WTC11 (cell line): ENCODE measurements at regions not wholly inside any gene's neighbourhood (a gene's known extent, or its start where the extent isn't known, plus 50 kb on each side); places are given as distances from the start of the nearest gene placed in this dataset.

Experiments
- ATAC-seq: fragments of 200-7000 bp; cut with Tn5 transposase; 2 replicates; pipeline ENCODE4 v1.10.0; 2021; ENCODE audit warnings: mild to moderate bottlenecking, moderate library complexity
- CTCF ChIA-PET: fragments of 300-600 bp; sonication (Branson Sonifier 250); formaldehyde crosslinking; loops from one replicate; lab custom pipeline; 2021; ENCODE audit warnings: antibody characterized with exemption; lab: Charles Lee
- POLR2A ChIA-PET: fragments of 350-600 bp; sonication (Branson Sonifier 250); formaldehyde crosslinking; loops from one replicate; lab custom pipeline; 2021; ENCODE audit warnings: antibody characterized with exemption; lab: Charles Lee
- DNase-seq: peaks from one replicate; pipeline ENCODE4 v3.0.0; 2021; ENCODE audit warnings: low spot score
- H3K27ac Mint-ChIP-seq: 2 replicates; pipeline ENCODE4 v1.8.0; 2021; ENCODE audit warnings: mixed read lengths
- H3K27me3 Mint-ChIP-seq: 2 replicates; pipeline ENCODE4 v1.8.0; 2021; ENCODE audit warnings: low read depth, mild to moderate bottlenecking, moderate library complexity, mixed read lengths
- H3K36me3 Mint-ChIP-seq: 2 replicates; pipeline ENCODE4 v1.8.0; 2021; ENCODE audit warnings: mixed read lengths
- H3K4me1 Mint-ChIP-seq: 2 replicates; pipeline ENCODE4 v1.8.0; 2022; ENCODE audit warnings: mixed read lengths
- H3K4me3 Mint-ChIP-seq: 2 replicates; pipeline ENCODE4 v1.8.0; 2021; ENCODE audit warnings: mild to moderate bottlenecking, moderate library complexity, mixed read lengths
- H3K9me3 Mint-ChIP-seq: 2 replicates; pipeline ENCODE4 v1.8.0; 2021; ENCODE audit warnings: mixed read lengths
- CREB1 ChIP-seq: sonication (generic); formaldehyde crosslinking; IDR thresholded peaks from 2 replicates; pipeline ENCODE4 v1.8.0; 2023; ENCODE audit warnings: mild to moderate bottlenecking, missing genetic modification reagents
- JUN ChIP-seq: sonication (generic); formaldehyde crosslinking; IDR thresholded peaks from 2 replicates; pipeline ENCODE4 v1.8.0; 2023; ENCODE audit warnings: mild to moderate bottlenecking, missing genetic modification reagents
- MXD4 ChIP-seq: fragments of 250-450 bp; sonication (Bioruptor Pico); IDR thresholded peaks from 2 replicates; pipeline ENCODE4 v1.8.0; 2021; ENCODE audit warnings: mild to moderate bottlenecking, moderate library complexity, borderline replicate concordance
- NFE2L1 ChIP-seq: sonication (generic); formaldehyde crosslinking; IDR thresholded peaks from 2 replicates; pipeline ENCODE4 v1.8.1; 2023; ENCODE audit warnings: missing genetic modification reagents
- SMAD4 ChIP-seq: sonication (generic); formaldehyde crosslinking; IDR thresholded peaks from 2 replicates; pipeline ENCODE4 v1.8.0; 2022; ENCODE audit warnings: mild to moderate bottlenecking, missing genetic modification reagents
- TCF7 ChIP-seq: sonication (generic); formaldehyde crosslinking; IDR thresholded peaks from 2 replicates; pipeline ENCODE4 v1.8.0; 2022; ENCODE audit warnings: mild to moderate bottlenecking, low read depth, missing genetic modification reagents, moderate library complexity
- TEAD1 ChIP-seq: sonication (generic); formaldehyde crosslinking; IDR thresholded peaks from 2 replicates; pipeline ENCODE4 v1.8.0; 2022; ENCODE audit warnings: mild to moderate bottlenecking, missing genetic modification reagents
- TEAD4 ChIP-seq: sonication (generic); formaldehyde crosslinking; IDR thresholded peaks from 2 replicates; pipeline ENCODE4 v1.8.0; 2022; ENCODE audit warnings: mild to moderate bottlenecking, missing genetic modification reagents
- ZBTB21 ChIP-seq: sonication (generic); formaldehyde crosslinking; IDR thresholded peaks from 2 replicates; pipeline ENCODE4 v1.8.1; 2023; ENCODE audit warnings: mild to moderate bottlenecking, missing genetic modification reagents, borderline replicate concordance
- ZNF121 ChIP-seq: sonication (generic); formaldehyde crosslinking; IDR thresholded peaks from 2 replicates; pipeline ENCODE4 v1.8.0; 2023; ENCODE audit warnings: missing genetic modification reagents
- ZNF138 ChIP-seq: sonication (generic); formaldehyde crosslinking; conservative IDR thresholded peaks from 2 replicates; pipeline ENCODE4 v1.8.1; 2022; ENCODE audit warnings: mild to moderate bottlenecking, moderate library complexity, missing genetic modification reagents
- ZNF219 ChIP-seq: sonication (generic); formaldehyde crosslinking; IDR thresholded peaks from 2 replicates; pipeline ENCODE4 v1.8.0; 2023; ENCODE audit warnings: missing genetic modification reagents, mild to moderate bottlenecking, borderline replicate concordance
- TF ChIP-seq, protein P1 (sequence below): sonication (generic); formaldehyde crosslinking; IDR thresholded peaks from 2 replicates; pipeline ENCODE4 v1.8.0; 2022; ENCODE audit warnings: mild to moderate bottlenecking, missing genetic modification reagents
- TF ChIP-seq, protein P2 (sequence below): fragments of 250-450 bp; sonication (Bioruptor Pico); IDR thresholded peaks from 2 replicates; pipeline ENCODE4 v1.9.0; 2021; ENCODE audit warnings: moderate library complexity, mild to moderate bottlenecking, inconsistent platforms, borderline replicate concordance
- TF ChIP-seq, protein P3 (sequence below): fragments of 250-450 bp; sonication (Bioruptor Pico); IDR thresholded peaks from 2 replicates; pipeline ENCODE4 v1.9.0; 2021; ENCODE audit warnings: mild to moderate bottlenecking, borderline replicate concordance
- TF ChIP-seq, protein P4 (sequence below): fragments of 200-600 bp; IDR thresholded peaks from 2 replicates; pipeline ENCODE4 v1.8.0; 2022; ENCODE audit warnings: antibody characterized with exemption
- TF ChIP-seq, protein P5 (sequence below): sonication (generic); formaldehyde crosslinking; IDR thresholded peaks from 2 replicates; pipeline ENCODE4 v1.8.1; 2023; ENCODE audit warnings: mild to moderate bottlenecking, missing genetic modification reagents
- TF ChIP-seq, protein P6 (sequence below): sonication (generic); formaldehyde crosslinking; IDR thresholded peaks from 2 replicates; pipeline ENCODE4 v1.8.0; 2023; ENCODE audit warnings: missing genetic modification reagents, mild to moderate bottlenecking, borderline replicate concordance

DNA sequence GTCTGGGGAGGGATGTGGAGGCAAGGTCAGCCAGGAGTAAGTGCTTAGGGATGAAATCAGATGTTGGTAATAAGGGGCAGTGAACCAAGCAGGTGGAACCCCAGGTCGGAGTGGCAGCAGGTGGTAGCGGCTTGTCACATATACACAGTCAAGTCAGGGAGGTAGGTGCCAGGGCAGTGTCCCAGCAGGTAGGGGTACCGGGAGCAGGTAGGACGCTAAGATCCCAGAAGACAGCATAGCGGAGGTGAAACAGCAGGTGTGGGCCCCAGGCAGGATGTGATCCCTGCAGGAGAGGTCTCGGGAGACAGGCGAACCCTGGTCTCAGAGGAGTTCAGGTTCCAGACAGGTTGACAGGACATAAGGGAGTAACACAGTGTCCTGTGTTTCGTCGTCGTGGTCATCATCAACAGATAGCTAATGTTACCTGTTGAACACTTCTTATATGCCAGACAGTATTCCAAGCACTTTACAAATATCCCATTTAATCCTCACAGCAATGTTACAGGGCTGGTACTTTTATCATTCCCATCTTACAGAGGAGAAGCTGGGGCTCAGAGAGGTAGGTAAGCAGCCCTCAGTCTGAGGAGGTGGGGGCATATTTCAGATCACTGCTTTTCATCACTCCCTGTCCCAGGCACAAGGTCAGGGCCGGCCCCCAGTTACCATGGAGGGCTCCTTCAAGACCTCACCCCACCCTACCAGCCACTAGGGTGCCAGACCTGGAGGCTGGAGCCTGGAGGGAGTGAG is 241.6 kb downstream of the UACA start:
- H3K4me3 Mint-ChIP-seq, result no peak overlapping the region
- no peak for DNase-seq
- peaks cover 42% of the 10 kb centered on the region for H3K4me1 Mint-ChIP-seq
- H3K27ac Mint-ChIP-seq, result no peak overlapping the region
- CTCF ChIA-PET, result no interaction called here
- no peak for ATAC-seq
- H3K9me3 Mint-ChIP-seq, result no peaks in the 10 kb centered on the region
- POLR2A ChIA-PET, result no interaction called here
- TF ChIP-seq ZBTB21 (CRISPR knock-in tag) (no peak), TCF7 (CRISPR knock-in tag) (no peak), TEAD1 (CRISPR knock-in tag) (no peak), JUN (CRISPR knock-in tag) (no peak), SMAD4 (CRISPR knock-in tag) (no peak), ZNF219 (CRISPR knock-in tag) (no peak), MXD4 (CRISPR knock-in tag) (no peak), TEAD4 (CRISPR knock-in tag) (no peak)
- TF ChIP-seq, protein P1, sequence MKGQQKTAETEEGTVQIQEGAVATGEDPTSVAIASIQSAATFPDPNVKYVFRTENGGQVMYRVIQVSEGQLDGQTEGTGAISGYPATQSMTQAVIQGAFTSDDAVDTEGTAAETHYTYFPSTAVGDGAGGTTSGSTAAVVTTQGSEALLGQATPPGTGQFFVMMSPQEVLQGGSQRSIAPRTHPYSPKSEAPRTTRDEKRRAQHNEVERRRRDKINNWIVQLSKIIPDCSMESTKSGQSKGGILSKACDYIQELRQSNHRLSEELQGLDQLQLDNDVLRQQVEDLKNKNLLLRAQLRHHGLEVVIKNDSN (CRISPR knock-in tag), result no peak
- TF ChIP-seq, protein P2, sequence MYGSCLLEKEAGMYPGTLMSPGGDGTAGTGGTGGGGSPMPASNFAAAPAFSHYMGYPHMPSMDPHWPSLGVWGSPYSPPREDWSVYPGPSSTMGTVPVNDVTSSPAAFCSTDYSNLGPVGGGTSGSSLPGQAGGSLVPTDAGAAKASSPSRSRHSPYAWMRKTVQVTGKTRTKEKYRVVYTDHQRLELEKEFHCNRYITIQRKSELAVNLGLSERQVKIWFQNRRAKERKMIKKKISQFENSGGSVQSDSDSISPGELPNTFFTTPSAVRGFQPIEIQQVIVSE, result no peak
- TF ChIP-seq, protein P3, sequence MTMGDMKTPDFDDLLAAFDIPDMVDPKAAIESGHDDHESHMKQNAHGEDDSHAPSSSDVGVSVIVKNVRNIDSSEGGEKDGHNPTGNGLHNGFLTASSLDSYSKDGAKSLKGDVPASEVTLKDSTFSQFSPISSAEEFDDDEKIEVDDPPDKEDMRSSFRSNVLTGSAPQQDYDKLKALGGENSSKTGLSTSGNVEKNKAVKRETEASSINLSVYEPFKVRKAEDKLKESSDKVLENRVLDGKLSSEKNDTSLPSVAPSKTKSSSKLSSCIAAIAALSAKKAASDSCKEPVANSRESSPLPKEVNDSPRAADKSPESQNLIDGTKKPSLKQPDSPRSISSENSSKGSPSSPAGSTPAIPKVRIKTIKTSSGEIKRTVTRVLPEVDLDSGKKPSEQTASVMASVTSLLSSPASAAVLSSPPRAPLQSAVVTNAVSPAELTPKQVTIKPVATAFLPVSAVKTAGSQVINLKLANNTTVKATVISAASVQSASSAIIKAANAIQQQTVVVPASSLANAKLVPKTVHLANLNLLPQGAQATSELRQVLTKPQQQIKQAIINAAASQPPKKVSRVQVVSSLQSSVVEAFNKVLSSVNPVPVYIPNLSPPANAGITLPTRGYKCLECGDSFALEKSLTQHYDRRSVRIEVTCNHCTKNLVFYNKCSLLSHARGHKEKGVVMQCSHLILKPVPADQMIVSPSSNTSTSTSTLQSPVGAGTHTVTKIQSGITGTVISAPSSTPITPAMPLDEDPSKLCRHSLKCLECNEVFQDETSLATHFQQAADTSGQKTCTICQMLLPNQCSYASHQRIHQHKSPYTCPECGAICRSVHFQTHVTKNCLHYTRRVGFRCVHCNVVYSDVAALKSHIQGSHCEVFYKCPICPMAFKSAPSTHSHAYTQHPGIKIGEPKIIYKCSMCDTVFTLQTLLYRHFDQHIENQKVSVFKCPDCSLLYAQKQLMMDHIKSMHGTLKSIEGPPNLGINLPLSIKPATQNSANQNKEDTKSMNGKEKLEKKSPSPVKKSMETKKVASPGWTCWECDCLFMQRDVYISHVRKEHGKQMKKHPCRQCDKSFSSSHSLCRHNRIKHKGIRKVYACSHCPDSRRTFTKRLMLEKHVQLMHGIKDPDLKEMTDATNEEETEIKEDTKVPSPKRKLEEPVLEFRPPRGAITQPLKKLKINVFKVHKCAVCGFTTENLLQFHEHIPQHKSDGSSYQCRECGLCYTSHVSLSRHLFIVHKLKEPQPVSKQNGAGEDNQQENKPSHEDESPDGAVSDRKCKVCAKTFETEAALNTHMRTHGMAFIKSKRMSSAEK (CRISPR knock-in tag), result no peak
- no peaks in the 10 kb centered on the region for H3K36me3 Mint-ChIP-seq
- no peaks in the 10 kb centered on the region for H3K27me3 Mint-ChIP-seq

DNA sequence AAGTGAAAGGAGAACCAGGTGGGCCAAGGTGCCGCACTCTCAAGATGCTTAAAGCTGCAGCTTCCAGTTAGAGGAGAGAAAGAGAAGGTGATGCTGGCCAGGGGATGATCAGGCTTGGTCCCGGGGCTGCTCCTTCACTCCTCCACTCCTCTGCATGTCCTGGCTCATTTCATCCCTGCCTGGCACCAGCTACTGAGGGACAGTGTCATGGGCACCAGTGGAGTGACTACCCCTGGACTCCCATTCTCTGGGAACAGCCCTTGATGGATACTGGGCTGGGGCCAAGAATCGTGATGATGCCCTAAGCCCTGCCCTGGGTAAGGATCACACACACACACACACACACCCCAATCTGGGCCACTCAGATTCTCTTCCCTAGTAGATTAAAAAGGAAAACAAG is 243.7 kb downstream of the UACA start:
- no peak for DNase-seq
- POLR2A ChIA-PET, result no interaction called here
- no peaks in the 10 kb centered on the region for H3K36me3 Mint-ChIP-seq
- CTCF ChIA-PET, result no interaction called here
- no peak for ATAC-seq
- H3K9me3 Mint-ChIP-seq, result no peaks in the 10 kb centered on the region
- TF ChIP-seq, protein P4, sequence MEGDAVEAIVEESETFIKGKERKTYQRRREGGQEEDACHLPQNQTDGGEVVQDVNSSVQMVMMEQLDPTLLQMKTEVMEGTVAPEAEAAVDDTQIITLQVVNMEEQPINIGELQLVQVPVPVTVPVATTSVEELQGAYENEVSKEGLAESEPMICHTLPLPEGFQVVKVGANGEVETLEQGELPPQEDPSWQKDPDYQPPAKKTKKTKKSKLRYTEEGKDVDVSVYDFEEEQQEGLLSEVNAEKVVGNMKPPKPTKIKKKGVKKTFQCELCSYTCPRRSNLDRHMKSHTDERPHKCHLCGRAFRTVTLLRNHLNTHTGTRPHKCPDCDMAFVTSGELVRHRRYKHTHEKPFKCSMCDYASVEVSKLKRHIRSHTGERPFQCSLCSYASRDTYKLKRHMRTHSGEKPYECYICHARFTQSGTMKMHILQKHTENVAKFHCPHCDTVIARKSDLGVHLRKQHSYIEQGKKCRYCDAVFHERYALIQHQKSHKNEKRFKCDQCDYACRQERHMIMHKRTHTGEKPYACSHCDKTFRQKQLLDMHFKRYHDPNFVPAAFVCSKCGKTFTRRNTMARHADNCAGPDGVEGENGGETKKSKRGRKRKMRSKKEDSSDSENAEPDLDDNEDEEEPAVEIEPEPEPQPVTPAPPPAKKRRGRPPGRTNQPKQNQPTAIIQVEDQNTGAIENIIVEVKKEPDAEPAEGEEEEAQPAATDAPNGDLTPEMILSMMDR, result no peak
- no peak overlapping the region for H3K4me3 Mint-ChIP-seq
- no peak overlapping the region for H3K27ac Mint-ChIP-seq
- no peaks in the 10 kb centered on the region for H3K27me3 Mint-ChIP-seq
- peaks cover 31% of the 10 kb centered on the region for H3K4me1 Mint-ChIP-seq

DNA sequence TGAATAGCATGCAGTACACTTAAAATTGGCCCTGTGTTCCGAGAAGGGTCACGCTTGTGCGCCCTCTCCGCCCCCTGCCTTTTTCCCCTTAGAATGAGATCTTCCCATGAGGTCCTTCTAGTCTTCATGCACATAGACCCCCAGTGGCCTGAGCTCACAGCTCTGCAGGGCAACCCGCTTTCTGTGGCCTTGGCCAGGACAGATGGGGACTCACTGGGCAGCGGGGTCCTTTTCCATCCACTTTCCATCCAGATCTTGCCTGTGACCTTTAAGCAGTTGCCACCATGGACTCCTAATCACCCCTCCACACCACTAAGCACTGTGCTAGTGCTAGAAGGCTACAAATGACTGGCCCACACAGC is 244.4 kb downstream of the UACA start:
- ChIA-PET POLR2A (no interaction called here), CTCF (no interaction called here)
- no peak for ATAC-seq
- no peak for DNase-seq
- peaks cover 29% of the 10 kb centered on the region for H3K4me1 Mint-ChIP-seq
- no peaks in the 10 kb centered on the region for H3K27me3 Mint-ChIP-seq
- no peaks in the 10 kb centered on the region for H3K36me3 Mint-ChIP-seq
- H3K27ac Mint-ChIP-seq, result no peak overlapping the region
- no peak overlapping the region for H3K4me3 Mint-ChIP-seq
- no peaks in the 10 kb centered on the region for H3K9me3 Mint-ChIP-seq
- TF ChIP-seq, protein P5, sequence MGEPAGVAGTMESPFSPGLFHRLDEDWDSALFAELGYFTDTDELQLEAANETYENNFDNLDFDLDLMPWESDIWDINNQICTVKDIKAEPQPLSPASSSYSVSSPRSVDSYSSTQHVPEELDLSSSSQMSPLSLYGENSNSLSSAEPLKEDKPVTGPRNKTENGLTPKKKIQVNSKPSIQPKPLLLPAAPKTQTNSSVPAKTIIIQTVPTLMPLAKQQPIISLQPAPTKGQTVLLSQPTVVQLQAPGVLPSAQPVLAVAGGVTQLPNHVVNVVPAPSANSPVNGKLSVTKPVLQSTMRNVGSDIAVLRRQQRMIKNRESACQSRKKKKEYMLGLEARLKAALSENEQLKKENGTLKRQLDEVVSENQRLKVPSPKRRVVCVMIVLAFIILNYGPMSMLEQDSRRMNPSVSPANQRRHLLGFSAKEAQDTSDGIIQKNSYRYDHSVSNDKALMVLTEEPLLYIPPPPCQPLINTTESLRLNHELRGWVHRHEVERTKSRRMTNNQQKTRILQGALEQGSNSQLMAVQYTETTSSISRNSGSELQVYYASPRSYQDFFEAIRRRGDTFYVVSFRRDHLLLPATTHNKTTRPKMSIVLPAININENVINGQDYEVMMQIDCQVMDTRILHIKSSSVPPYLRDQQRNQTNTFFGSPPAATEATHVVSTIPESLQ (CRISPR knock-in tag), result no peak
- no peak for TF ChIP-seq NFE2L1 (CRISPR knock-in tag)
- TF ChIP-seq MXD4 (CRISPR knock-in tag), result no peak
- TF ChIP-seq ZNF138 (CRISPR knock-in tag), result no peak
- no peak for TF ChIP-seq ZNF121 (CRISPR knock-in tag)
- no peak for TF ChIP-seq CREB1 (CRISPR knock-in tag)
- TF ChIP-seq, protein P6, sequence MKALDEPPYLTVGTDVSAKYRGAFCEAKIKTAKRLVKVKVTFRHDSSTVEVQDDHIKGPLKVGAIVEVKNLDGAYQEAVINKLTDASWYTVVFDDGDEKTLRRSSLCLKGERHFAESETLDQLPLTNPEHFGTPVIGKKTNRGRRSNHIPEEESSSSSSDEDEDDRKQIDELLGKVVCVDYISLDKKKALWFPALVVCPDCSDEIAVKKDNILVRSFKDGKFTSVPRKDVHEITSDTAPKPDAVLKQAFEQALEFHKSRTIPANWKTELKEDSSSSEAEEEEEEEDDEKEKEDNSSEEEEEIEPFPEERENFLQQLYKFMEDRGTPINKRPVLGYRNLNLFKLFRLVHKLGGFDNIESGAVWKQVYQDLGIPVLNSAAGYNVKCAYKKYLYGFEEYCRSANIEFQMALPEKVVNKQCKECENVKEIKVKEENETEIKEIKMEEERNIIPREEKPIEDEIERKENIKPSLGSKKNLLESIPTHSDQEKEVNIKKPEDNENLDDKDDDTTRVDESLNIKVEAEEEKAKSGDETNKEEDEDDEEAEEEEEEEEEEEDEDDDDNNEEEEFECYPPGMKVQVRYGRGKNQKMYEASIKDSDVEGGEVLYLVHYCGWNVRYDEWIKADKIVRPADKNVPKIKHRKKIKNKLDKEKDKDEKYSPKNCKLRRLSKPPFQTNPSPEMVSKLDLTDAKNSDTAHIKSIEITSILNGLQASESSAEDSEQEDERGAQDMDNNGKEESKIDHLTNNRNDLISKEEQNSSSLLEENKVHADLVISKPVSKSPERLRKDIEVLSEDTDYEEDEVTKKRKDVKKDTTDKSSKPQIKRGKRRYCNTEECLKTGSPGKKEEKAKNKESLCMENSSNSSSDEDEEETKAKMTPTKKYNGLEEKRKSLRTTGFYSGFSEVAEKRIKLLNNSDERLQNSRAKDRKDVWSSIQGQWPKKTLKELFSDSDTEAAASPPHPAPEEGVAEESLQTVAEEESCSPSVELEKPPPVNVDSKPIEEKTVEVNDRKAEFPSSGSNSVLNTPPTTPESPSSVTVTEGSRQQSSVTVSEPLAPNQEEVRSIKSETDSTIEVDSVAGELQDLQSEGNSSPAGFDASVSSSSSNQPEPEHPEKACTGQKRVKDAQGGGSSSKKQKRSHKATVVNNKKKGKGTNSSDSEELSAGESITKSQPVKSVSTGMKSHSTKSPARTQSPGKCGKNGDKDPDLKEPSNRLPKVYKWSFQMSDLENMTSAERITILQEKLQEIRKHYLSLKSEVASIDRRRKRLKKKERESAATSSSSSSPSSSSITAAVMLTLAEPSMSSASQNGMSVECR (CRISPR knock-in tag), result no peak
